ENCODE measurements at regions not wholly inside any gene's neighbourhood (a gene's known extent, or its start where the extent isn't known, plus 50 kb on each side); places are given as distances from the start of the nearest gene placed in this dataset.
A peak's percentile ranks its signal among the peaks of the same experiment; 100 is the strongest.

DNA sequence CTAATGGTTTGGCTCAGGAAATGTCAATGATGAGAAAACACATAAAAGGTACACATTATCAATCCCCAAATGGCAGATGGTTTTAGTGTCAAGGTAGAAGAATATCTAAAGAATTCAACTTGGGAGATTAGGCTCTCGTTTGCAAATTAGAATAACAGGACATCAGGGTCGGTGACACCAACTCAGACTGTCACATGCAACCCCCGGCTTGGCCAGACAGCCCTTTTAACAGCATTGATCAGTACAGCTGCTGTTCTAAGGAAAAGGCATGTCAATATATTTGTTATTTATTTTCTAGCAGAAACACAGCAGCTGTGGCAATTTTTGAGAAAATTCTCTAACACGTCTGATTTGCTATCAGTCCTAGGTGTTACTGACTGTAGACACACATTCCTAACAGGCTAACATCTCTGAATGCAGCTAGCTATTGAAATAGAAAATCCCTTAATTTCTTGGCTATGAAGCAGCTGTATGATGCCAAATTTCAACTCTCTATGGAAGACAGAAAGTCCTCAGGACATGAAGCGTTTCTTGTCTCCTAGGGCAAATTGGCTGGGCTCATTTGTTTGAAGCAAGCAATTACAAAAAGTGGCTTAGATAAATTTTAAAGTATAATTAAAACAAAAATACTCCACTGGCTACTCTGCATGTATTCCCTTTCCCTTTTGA, 269.0 kb upstream of the CXXC4 start:
- FAIRE-seq: no peak
- no peak for DNase-seq (ENCODE audit: low spot score in 2 of 2)

DNA sequence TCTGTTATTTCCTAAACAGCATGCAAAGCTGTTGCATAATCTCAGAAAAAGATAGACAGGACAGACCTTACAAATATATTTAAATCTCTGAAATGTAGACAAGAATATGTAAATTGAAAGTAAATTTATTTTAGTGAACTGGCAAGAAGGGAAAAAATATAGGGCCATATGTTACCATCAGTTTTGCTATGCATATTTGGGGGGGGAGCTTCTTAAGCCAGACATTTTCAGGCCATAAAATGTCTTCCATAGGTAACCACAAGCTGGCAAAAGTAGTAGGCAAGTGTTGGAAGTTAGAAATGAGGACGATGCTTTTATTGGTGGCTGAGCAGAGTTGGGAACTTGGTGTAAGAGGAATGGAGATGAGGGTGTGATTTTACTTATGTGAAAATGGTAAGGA, 272.0 kb upstream of the CXXC4 start:
- FAIRE-seq (no peak), DNase-seq (ENCODE audit: low spot score in 2 of 2) (no peak)

DNA sequence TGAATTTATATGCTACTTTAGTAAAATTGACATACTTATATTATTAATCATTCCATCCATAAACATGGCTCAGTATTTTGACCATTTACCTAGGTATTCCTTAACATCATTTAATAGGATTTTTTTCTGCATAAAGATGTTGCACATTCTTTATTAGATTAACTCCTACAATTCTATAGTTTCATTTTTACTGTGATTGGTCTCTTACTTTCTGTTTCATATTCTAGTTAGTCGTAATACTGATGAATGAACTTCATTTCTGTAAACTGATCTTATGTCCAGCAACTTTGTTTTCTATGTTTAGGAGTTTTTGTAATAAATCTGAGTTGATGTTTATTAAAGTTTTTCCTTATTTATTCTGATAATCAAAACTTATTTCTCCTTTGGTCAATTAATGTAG, 278.2 kb upstream of the CXXC4 start:
- peak; percentile 63 for FAIRE-seq
- DNase-seq (ENCODE audit: low spot score in 2 of 2): no peak

DNA sequence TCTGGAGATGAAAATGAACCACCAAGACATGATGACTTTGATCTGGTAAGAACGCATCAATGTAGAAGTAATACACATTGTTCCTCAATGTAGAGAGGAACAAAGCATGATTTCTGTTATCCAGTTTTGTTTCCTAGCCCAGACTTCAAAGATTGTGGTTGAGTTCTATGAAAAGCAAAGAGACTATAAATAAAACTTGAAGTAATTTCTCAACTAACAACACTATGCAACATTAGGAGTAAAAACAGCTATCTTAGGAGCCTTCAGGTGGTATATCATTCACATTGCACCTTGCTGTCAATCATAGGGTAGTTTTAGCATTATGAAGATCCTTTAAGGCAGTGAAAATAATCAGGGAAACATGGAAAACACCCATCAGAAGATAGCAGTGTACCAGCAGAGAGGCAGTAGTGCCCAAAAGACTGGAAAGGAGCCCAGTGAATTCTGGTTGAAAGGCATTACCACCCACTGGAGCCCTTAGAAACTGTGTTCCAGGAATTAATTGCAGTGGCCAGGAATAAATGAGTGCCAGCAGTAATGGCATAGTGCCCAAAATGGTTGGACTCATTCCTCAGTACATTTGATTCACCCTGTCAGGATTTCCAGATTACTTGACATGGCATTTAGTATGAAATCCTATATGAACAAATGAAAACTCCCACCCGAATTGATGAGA, 300.7 kb upstream of the CXXC4 start:
- FAIRE-seq: no peak

DNA sequence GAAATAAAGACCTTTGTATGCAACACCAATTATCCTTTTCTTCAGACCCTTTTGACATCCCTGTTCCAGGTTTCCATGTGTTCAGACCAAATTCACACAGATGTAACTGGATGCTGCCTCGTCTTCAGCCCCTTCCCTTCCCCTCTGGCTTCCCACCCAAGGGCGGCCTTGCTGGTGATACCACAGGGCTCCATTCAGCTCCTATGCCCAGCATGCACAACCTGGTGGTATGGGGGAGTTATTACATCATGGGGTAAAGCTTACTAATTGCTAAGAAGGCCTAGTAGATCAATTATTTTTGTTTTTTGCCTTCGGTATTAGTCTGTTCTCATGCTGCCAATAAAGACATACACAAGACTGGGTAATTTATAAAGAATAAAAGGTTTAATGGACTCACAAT, 317.0 kb upstream of the CXXC4 start:
- FAIRE-seq (no peak), DNase-seq (ENCODE audit: low spot score in 2 of 2) (no peak)

More for the DNA sequence above, 300.7 kb upstream of the CXXC4 start:
- DNase-seq (ENCODE audit: low spot score in 2 of 2): no peak

DNA sequence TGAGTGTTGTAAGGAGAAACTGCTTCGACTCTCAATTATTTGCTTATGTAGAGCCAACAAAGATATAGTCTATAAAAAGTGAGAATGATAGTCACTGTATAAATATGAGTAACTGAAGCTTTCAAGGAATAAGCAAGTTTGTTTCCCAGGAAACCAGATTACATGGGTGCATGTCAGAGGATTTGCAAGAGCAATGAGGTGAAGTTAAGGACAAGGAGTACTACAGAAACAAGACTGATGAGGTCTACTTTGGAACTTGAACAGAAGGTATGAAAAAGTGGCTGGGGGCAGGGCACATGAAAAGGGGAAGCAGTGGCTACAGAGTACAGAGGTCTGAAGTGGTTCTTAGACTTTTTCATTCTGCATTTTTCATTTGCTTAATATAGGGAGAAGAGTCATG, 321.0 kb upstream of the CXXC4 start:
- FAIRE-seq (no peak), DNase-seq (ENCODE audit: low spot score in 2 of 2) (no peak)

DNA sequence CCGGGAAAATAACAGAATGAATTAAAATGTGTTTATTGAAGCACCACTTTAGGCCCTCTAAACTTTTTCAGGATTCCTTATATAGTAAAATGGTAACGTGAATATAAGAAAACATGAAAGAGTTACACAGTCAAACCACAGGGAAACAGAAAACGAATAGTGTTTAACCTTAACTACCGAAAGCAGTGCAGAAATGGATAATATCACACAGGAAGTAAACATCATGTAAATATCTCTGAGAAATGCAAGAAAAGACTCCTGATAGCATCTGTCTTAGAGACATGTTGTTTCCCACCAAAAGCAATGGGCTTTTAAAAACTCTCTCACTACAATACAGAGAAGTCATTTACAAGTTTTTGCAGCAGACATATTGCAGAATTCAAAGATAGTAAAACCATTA, 323.9 kb upstream of the CXXC4 start:
- DNase-seq (ENCODE audit: low spot score in 2 of 2): no peak
- no peak for FAIRE-seq

DNA sequence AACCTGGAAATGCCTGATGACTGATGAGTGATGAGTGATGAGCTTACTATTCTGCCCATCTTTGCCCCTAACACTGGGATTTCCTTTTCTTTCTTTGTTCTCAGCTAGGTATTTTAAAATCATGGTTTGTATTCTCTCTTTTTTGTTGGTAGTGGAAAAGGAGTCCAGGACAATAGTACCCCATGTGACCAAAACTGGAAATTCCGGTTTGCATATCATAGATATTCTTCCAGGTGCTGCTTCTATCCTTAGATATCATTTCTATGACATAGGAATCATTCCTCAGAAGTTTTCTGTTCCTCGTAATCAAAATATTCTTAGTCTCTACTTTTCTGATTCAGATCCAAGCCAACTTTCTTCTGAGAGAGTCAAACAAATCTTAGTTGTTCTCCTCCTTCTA, 320.5 kb upstream of the TET2 start:
- DNase-seq (ENCODE audit: low spot score in 2 of 2) (no peak), FAIRE-seq (no peak)

DNA sequence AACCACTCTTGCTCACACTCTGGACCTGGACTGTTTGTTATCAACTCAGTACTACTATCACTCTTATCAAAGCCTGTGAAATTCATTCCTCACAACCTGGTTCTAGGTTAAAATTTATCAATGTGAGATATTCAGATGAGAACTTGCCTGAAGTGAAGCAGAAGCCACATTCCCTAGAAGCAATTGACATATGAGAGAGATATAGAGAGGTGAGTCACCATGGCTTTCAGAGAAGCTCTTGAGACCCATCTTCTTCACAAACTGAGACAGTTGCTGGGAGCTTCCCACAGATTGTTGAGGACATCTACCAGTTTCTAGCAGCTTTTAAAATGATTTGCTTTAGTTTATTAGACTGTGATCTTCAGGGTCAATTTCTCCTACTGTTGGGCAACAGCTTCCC, 316.9 kb upstream of the TET2 start:
- no peak for DNase-seq (ENCODE audit: low spot score in 2 of 2)
- FAIRE-seq: no peak

DNA sequence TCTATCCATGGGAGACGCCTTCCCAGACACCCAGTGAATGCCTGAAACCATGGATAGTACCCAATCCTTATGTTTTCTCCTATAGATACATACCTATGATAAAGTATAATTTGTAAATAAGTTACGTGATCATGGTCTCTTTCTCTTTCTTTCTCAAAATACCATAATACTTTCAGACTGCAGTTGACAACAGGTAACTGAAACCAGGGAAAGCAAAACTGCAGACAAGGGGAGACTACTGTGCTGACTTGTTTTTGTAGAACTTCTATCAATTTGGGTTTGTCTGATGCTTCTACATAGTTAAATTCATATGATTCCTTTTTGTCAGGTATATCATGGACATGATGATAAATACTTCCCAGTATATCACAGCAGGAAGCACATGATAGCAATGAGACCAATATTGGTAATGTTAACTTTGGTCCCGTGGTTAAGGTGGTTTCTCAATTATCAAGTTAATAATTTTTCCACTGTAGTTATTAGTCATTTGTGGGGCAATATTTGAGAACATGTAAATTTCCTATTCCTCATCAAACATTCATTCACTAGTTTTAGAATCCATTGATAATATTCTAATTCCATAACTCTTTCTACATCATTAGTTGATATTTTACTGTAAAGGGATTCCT, 298.0 kb upstream of the TET2 start:
- no peak for DNase-seq (ENCODE audit: low spot score in 2 of 2)
- no peak for FAIRE-seq

DNA sequence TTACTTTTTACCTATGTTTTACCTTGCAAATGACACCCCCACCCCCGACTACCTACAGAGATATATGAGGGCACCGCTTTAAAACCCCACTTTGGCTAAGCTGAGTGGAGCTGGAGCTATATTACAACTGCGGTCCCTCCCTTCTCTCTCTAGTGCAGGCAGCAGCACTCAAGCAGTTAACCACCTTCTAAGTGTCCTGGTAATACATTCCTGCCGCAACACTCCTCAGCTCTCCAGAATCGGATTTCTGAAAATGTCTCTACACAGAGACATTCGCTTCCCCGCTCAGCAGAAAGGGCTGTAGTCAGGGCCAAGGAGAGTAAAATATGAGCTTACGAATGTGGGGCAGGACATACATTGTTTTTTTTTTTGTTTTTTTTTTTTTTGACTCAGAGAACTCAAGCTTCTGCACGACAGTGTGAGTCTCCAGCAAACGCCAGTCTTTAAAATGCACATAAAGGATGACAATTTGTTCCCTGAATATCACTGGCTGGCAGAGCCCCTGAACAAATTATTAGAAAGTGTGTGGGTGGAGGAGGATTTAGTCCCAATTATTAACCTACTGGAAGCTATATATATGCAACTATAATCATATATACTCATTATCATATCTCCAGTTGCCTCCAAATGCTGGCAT, 287.0 kb upstream of the TET2 start:
- FAIRE-seq (no peak), DNase-seq (ENCODE audit: low spot score in 2 of 2) (no peak)

DNA sequence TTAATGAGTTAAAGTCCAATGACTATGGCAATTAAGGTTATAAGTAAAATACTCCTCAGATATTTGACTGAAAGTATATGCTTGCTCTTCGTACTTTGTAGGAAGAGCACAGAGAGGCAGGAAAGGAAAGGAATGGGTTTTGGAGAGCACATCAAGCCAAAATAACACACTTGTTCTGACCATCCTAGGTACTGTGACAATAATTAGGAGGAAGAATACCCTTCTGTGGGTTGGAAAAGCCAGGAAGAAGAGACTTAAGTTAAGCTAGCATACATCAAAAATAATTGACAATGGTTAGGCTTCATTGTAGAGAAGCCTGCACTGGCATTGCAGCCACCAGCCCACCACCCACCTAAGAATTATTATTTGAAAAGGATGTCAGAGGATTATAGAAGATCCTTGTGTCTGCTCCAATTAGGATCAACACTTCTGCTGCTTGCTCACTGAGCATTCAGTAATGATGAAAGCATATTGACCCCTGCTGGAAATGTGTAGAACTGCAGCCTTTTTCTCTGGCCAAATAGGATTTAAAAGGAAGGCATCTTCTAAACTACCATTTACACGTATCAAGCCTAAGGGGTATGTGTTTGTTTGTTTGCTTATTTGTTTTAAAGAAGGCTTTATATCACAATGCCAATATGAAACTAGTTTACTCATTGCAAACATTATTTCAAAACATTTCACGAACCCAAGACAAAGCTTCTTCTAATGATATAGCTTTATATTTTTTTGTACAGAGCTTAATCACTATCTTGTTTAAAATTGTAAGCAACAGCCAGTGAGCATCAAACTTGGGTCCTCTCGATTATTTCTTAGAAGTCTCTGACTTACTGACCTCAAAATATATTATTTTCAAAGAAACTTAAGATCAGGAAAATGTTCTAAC, 286.2 kb upstream of the TET2 start:
- FAIRE-seq: peak; percentile 84
- peak; percentile 44 to 52 for DNase-seq (ENCODE audit: low spot score in 2 of 2)

DNA sequence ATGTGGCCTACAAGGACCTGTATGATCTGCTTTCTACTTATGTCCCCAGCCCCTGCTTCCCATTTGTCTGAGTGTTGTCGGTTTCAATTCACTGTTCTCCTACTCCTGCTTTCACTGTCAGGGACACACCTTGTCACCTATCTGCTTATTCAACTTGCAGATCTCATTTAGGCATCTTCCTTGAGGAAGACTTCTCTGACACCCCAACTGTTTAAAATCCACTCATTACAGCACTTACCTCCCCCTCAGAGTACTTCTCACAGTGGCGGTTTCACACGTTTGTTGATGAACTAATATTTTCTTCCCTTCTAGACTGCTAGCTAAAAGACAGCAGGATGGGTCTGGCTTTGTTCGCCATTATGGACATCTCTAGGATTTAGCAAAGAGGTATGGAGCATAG, 279.9 kb upstream of the TET2 start:
- DNase-seq (ENCODE audit: low spot score in 2 of 2): no peak
- FAIRE-seq: no peak

DNA sequence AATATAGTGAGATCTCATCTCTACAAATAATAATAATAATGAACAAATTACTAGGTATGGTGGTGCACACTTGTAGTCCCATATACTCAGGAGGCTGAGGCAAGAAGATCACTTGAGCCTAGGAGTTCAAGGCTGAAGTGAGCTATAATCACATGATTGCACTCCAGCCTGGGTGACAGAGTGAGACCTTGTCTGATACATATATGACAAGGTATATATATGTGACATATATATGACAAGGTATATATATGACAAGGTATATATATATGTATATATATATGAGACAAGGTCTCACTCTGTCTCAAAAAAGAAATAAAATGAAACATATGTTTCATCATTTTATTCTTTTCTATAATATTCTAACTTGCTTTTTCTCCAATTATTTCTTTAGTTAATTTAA, 278.1 kb upstream of the TET2 start:
- FAIRE-seq (no peak), DNase-seq (ENCODE audit: low spot score in 2 of 2) (no peak)

DNA sequence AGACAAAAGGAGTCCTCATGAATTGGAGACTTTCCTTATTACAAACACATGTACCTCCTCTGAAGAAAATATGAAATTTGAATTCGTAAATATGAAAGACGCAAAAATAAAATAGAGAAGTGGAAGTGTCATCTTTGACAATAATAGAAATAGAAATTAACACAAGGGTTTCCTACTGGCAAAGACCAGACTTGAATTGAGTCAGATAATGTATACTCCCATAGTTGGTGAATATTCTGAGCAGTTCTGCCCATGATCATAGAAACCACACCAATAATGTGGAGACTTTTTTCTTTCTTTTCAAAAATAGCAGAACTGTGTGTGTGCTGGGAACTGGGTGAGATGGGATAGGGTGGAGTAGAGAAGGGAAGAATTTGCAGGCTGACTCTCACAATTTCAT, 277.7 kb upstream of the TET2 start:
- FAIRE-seq (no peak), DNase-seq (ENCODE audit: low spot score in 2 of 2) (no peak)

DNA sequence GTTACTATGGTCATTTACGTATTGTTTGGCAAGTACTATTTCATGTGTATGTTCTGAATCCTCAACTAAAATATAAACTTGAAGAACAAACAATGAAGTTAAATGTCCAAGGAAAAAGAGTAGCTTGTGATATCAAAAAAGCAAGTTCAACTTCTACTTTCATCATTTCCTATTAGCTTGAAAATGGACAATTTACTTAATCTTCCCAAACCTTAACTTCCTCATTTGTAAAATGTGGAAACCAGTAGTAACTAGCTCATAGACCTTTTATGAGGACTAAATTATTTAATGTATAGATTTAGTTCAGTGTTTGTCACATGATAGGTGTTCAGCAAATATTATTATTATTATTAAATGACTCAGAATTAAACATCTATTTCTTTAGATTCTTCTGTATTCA, 276.8 kb upstream of the TET2 start:
- peak; percentile 10 for FAIRE-seq
- DNase-seq (ENCODE audit: low spot score in 2 of 2): no peak

DNA sequence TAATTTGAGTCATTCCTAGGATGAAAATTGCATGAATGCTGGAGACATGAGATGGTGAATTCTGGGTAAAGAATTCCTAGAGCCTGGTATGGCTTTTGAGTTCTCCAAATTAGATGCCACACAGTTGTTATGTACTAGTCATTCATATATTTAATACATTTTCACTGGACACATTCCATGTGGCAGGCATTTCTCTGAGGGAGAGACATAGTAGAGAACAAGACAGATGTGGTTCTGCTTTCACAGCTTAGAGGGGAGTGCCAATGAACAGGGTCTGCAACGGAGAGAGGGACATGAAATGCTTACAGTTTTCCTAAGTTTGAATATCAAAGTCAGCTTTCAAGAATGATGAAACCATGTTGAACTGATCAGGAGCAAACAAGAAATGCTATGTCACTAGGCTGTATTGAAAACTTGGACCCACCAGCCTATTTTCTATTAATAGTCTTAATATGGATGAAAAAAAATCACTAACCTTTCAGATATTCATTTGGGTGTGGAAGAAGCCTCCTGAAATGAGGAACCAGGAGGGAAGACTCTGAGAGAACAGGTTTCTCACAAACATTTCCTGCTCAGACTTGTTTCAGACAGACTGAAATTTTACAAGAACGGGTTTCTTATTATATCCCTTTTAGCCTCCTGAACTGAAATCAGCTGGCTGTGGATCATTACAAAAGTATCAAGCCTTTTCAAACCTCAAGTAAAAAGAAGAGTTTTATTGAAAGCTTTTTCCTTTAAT, 276.0 kb upstream of the TET2 start:
- DNase-seq (ENCODE audit: low spot score in 2 of 2) (no peak), FAIRE-seq (no peak)

DNA sequence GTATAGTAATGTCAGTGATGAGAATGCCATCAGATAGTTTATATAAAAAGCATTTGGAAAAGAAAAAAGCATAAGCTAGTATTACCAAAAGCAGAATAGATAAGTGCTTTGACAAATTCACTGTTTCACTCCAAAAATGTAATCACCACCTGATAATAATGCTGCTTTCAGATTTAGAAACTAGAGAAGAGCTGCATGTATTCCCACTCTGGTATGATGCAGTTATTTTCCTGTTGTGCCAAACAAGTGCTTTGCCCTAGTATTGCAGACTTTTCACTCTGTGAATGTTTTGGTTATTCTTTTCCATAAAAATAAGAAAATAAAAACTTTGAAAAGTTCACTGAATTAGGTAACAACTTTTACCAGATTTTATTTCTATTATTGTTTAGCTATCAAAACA, 267.7 kb upstream of the TET2 start:
- DNase-seq (ENCODE audit: low spot score in 2 of 2): no peak

DNA sequence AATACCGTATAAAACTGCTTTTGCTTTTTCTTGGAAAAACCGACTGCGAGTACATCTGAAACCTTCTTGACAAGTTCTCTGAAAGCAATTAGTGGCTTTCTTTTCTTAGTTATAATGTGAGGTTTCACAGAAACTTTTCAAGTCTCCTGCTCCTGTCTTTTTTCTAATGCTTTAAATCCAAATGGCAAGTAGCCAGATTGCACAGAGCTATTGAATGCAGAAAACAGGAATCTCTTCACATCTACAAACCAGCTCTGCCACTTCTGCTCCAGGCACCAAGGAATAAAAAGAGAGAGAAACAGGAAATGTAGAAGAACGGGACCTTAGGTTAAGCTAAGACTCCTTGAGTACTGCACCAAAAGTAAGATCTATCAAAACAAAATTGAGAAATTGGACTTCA, 267.3 kb upstream of the TET2 start:
- DNase-seq (ENCODE audit: low spot score in 2 of 2): no peak
- FAIRE-seq: no peak

More for the DNA sequence above, 267.7 kb upstream of the TET2 start:
- FAIRE-seq: no peak

DNA sequence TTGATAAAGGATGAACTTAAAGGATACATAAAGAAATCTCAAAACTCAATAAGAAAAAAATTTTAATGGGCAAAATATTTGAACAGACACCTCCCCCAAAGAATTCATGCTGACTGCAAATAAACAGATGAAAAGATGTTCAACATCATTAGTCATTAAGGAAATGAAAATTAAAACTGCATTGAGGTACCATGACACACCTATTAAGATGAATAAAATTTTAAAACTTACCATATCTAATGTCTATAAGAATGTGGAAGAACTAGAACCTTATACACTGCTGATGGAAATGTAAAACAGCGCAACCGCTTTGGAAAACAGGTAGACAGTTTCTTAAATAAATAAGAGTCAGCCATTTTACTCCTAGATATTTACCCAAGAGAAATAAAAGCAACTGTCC, 266.8 kb upstream of the TET2 start:
- FAIRE-seq (no peak), DNase-seq (ENCODE audit: low spot score in 2 of 2) (no peak)

Measured in frontal cortex (tissue), 3 donors.